CD4-positive, alpha-beta memory T cell (primary cell): ENCODE measurements at regions not wholly inside any gene's neighbourhood (a gene's known extent, or its start where the extent isn't known, plus 50 kb on each side); places are given as distances from the start of the nearest gene placed in this dataset.

ENCODE experiments used
- CTCF ChIA-PET: fragments of 350-600 bp; sonication (Branson Sonifier 250); formaldehyde crosslinking; loops from one replicate; lab custom pipeline; 2021; ENCODE audit warnings: inconsistent platforms; ENCODE audit not compliant: partially characterized antibody; lab: Charles Lee
- POLR2A ChIA-PET: fragments of 350-600 bp; sonication (Branson Sonifier 250); formaldehyde crosslinking; loops from one replicate; lab custom pipeline; 2021; ENCODE audit not compliant: partially characterized antibody; lab: Charles Lee
- DNase-seq, 5 donors: peaks; one replicate each; pipeline versions ENCODE4 v3.0.0 to v3.0.0-alpha.2; 2020 to 2022; ENCODE audit warnings: mixed read lengths in 1 of 5
- H3K27ac ChIP-seq: one replicate; pipeline ENCODE4 v1.7.0; 2013; ENCODE audit warnings: low read depth, low read length
- H3K27me3 ChIP-seq: 2 replicates; pipeline ENCODE4 v1.7.0; 2013; ENCODE audit warnings: mild to moderate bottlenecking, low read length, moderate library complexity; ENCODE audit not compliant: insufficient read depth
- H3K36me3 ChIP-seq: 2 replicates; pipeline ENCODE4 v1.7.0; 2013; ENCODE audit warnings: mild to moderate bottlenecking, low read length, moderate library complexity; ENCODE audit not compliant: insufficient read depth
- H3K4me1 ChIP-seq: 2 replicates; pipeline ENCODE4 v1.7.0; 2013; ENCODE audit warnings: mild to moderate bottlenecking, low read length, moderate library complexity; ENCODE audit not compliant: insufficient read depth
- H3K4me3 ChIP-seq, 2 donors: one replicate each; pipeline ENCODE4 v1.7.0; 2013; ENCODE audit warnings: low read length in 2 of 2, mild to moderate bottlenecking in 1 of 2
- H3K9me3 ChIP-seq, 2 donors: one replicate each; pipeline ENCODE4 v1.7.0; 2013; ENCODE audit warnings: low read length in 2 of 2, control low read depth in 1 of 2; ENCODE audit not compliant: control insufficient read depth in 1 of 2
- H3K27ac Mint-ChIP-seq, 7 donors: one replicate each; pipeline ENCODE4 v1.8.0; 2020 to 2021; ENCODE audit warnings: mixed read lengths in 7 of 7, mild to moderate bottlenecking in 6 of 7, inconsistent platforms in 3 of 7, moderate library complexity in 3 of 7
- H3K27me3 Mint-ChIP-seq, 2 donors: one replicate each; pipeline ENCODE4 v1.8.0; 2020 to 2021; ENCODE audit warnings: mixed read lengths in 2 of 2
- H3K36me3 Mint-ChIP-seq, 2 donors: one replicate each; pipeline ENCODE4 v1.8.0; 2020 to 2021; ENCODE audit warnings: mixed read lengths in 2 of 2, inconsistent platforms in 1 of 2, mild to moderate bottlenecking in 1 of 2
- H3K4me1 Mint-ChIP-seq, 4 donors: one replicate each; pipeline ENCODE4 v1.8.0; 2020 to 2021; ENCODE audit warnings: mixed read lengths in 4 of 4, mild to moderate bottlenecking in 1 of 4
- H3K4me3 Mint-ChIP-seq, 8 donors: one replicate each; pipeline ENCODE4 v1.8.0; 2020 to 2021; ENCODE audit warnings: mixed read lengths in 8 of 8, mild to moderate bottlenecking in 7 of 8, moderate library complexity in 6 of 8, inconsistent platforms in 3 of 8
- H3K9me3 Mint-ChIP-seq, 8 donors: one replicate each; pipeline ENCODE4 v1.8.0; 2020 to 2021; ENCODE audit warnings: mixed read lengths in 8 of 8, mild to moderate bottlenecking in 5 of 8, inconsistent platforms in 3 of 8, moderate library complexity in 1 of 8
- intact Hi-C: fragments of 100-400 bp; cut with micrococcal nuclease; formaldehyde crosslinking; loops from one replicate; pipeline ENCODE4 v1.15.1; 2023

- H3K4me3 Mint-ChIP-seq: no peak overlapping the region
- H3K27me3 Mint-ChIP-seq: no peaks in the 10 kb centered on the region
- intact Hi-C loops: no loop called here
- Histone ChIP-seq H3K27ac (no peak overlapping the region), H3K27me3 (no peaks in the 10 kb centered on the region), H3K4me1 (no peaks in the 10 kb centered on the region), H3K36me3 (no peaks in the 10 kb centered on the region), H3K4me3 (no peak overlapping the region), H3K9me3 (no peaks in the 10 kb centered on the region)
- no peak overlapping the region for H3K27ac Mint-ChIP-seq
- ChIA-PET POLR2A (no interaction called here), CTCF (no interaction called here)
- H3K9me3 Mint-ChIP-seq: peaks cover 0 to 23% (median 11%) of the 10 kb centered on the region in 8 donors
- H3K4me1 Mint-ChIP-seq: no peaks in the 10 kb centered on the region
- no peak for DNase-seq
- no peaks in the 10 kb centered on the region for H3K36me3 Mint-ChIP-seq
These were observed 1100.4 kb downstream of the ROBO2 start for GRCh38 chr3:78140274-78140673.

GRCh38 chr3:78140866-78141265 is 1101.0 kb downstream of the ROBO2 start:
- Histone ChIP-seq H3K4me1 (no peaks in the 10 kb centered on the region), H3K36me3 (no peaks in the 10 kb centered on the region), H3K9me3 (no peaks in the 10 kb centered on the region), H3K27ac (no peak overlapping the region), H3K4me3 (no peak overlapping the region), H3K27me3 (no peaks in the 10 kb centered on the region)
- Mint-ChIP-seq H3K27ac (no peak overlapping the region), H3K9me3 (peaks cover 1 to 25% (median 12%) of the 10 kb centered on the region in 8 donors), H3K27me3 (no peaks in the 10 kb centered on the region), H3K4me1 (no peaks in the 10 kb centered on the region), H3K4me3 (no peak overlapping the region), H3K36me3 (no peaks in the 10 kb centered on the region)
- intact Hi-C loops: no loop called here
- ChIA-PET POLR2A (no interaction called here), CTCF (no interaction called here)
- no peak for DNase-seq

- CTCF ChIA-PET: no interaction called here
- H3K4me3 ChIP-seq: no peak overlapping the region
- no peaks in the 10 kb centered on the region for H3K27me3 ChIP-seq
- H3K9me3 ChIP-seq: no peaks in the 10 kb centered on the region
- no peaks in the 10 kb centered on the region for H3K4me1 ChIP-seq
- intact Hi-C loops: no loop called here
- no peak overlapping the region for H3K4me3 Mint-ChIP-seq
- no peak overlapping the region for H3K27ac ChIP-seq
- H3K27me3 Mint-ChIP-seq: no peaks in the 10 kb centered on the region
- POLR2A ChIA-PET: no interaction called here
- H3K9me3 Mint-ChIP-seq: peaks cover 5 to 27% (median 12%) of the 10 kb centered on the region in 8 donors
- no peaks in the 10 kb centered on the region for H3K4me1 Mint-ChIP-seq
- no peaks in the 10 kb centered on the region for H3K36me3 Mint-ChIP-seq
- DNase-seq: no peak
- no peak overlapping the region for H3K27ac Mint-ChIP-seq
- H3K36me3 ChIP-seq: no peaks in the 10 kb centered on the region
These were observed 1101.4 kb downstream of the ROBO2 start for GRCh38 chr3:78141269-78141668.

GRCh38 chr3:78143000-78143399 is 1103.1 kb downstream of the ROBO2 start:
- H3K36me3 Mint-ChIP-seq: no peaks in the 10 kb centered on the region
- H3K4me1 Mint-ChIP-seq: no peaks in the 10 kb centered on the region
- no peaks in the 10 kb centered on the region for H3K27me3 Mint-ChIP-seq
- Histone ChIP-seq H3K27me3 (no peaks in the 10 kb centered on the region), H3K9me3 (no peaks in the 10 kb centered on the region), H3K27ac (no peak overlapping the region), H3K36me3 (no peaks in the 10 kb centered on the region), H3K4me1 (no peaks in the 10 kb centered on the region), H3K4me3 (no peak overlapping the region)
- POLR2A ChIA-PET: no interaction called here
- no peak for DNase-seq
- intact Hi-C loops: no loop called here
- no peak overlapping the region for H3K27ac Mint-ChIP-seq
- CTCF ChIA-PET: interaction anchor here (1.3 kb wide), 1 partner anchor 19 kb away, joined by 3 read pairs; no protein-coding TSS in a partner anchor
- peaks cover 5 to 26% (median 17%) of the 10 kb centered on the region in 8 donors for H3K9me3 Mint-ChIP-seq
- no peak overlapping the region for H3K4me3 Mint-ChIP-seq

GRCh38 chr3:78148986-78149717 is 1109.3 kb downstream of the ROBO2 start:
- Histone ChIP-seq H3K9me3 (no peaks in the 10 kb centered on the region), H3K4me1 (no peaks in the 10 kb centered on the region), H3K4me3 (no peak overlapping the region), H3K27me3 (no peaks in the 10 kb centered on the region), H3K27ac (no peak overlapping the region), H3K36me3 (no peaks in the 10 kb centered on the region)
- no peak overlapping the region for H3K27ac Mint-ChIP-seq
- H3K36me3 Mint-ChIP-seq: no peaks in the 10 kb centered on the region
- ChIA-PET POLR2A (no interaction called here), CTCF (no interaction called here)
- DNase-seq: no peak
- H3K9me3 Mint-ChIP-seq: peaks cover 5 to 31% (median 20%) of the 10 kb centered on the region in 8 donors
- H3K4me1 Mint-ChIP-seq: no peaks in the 10 kb centered on the region
- H3K4me3 Mint-ChIP-seq: no peak overlapping the region
- intact Hi-C loops: no loop called here
- no peaks in the 10 kb centered on the region for H3K27me3 Mint-ChIP-seq

- Mint-ChIP-seq H3K9me3 (peaks cover 2 to 22% (median 8%) of the 10 kb centered on the region in 8 donors), H3K4me1 (no peaks in the 10 kb centered on the region), H3K27ac (no peak overlapping the region), H3K27me3 (no peaks in the 10 kb centered on the region), H3K36me3 (no peaks in the 10 kb centered on the region), H3K4me3 (no peak overlapping the region)
- no peak overlapping the region for H3K4me3 ChIP-seq
- ChIA-PET CTCF (no interaction called here), POLR2A (no interaction called here)
- H3K9me3 ChIP-seq: no peaks in the 10 kb centered on the region
- peak in 1 of 5 donors; percentile 15 for DNase-seq
- no peaks in the 10 kb centered on the region for H3K36me3 ChIP-seq
- H3K27ac ChIP-seq: no peak overlapping the region
- H3K27me3 ChIP-seq: no peaks in the 10 kb centered on the region
- intact Hi-C loops: no loop called here
- H3K4me1 ChIP-seq: no peaks in the 10 kb centered on the region
These were observed 1114.1 kb downstream of the ROBO2 start for GRCh38 chr3:78153973-78154372.

- H3K36me3 ChIP-seq: no peaks in the 10 kb centered on the region
- H3K27me3 ChIP-seq: no peaks in the 10 kb centered on the region
- Mint-ChIP-seq H3K4me3 (no peak overlapping the region), H3K4me1 (no peaks in the 10 kb centered on the region), H3K36me3 (no peaks in the 10 kb centered on the region), H3K27ac (no peak overlapping the region), H3K9me3 (peaks cover 2 to 22% (median 8%) of the 10 kb centered on the region in 8 donors), H3K27me3 (no peaks in the 10 kb centered on the region)
- intact Hi-C loops: no loop called here
- no peak overlapping the region for H3K27ac ChIP-seq
- POLR2A ChIA-PET: no interaction called here
- no peaks in the 10 kb centered on the region for H3K4me1 ChIP-seq
- H3K9me3 ChIP-seq: no peaks in the 10 kb centered on the region
- CTCF ChIA-PET: no interaction called here
- no peak for DNase-seq
- H3K4me3 ChIP-seq: no peak overlapping the region
These were observed 1114.8 kb downstream of the ROBO2 start for GRCh38 chr3:78154521-78155186.
